Natural killer cell treated with Interleukin-12 subunit alpha and Interleukin-12 subunit beta and Interleukin-15 and Interleukin-18, amount 100 ng/mL, for 72 hours (primary cell): ENCODE measurements at regions not wholly inside any gene's neighbourhood (a gene's known extent, or its start where the extent isn't known, plus 50 kb on each side); places are given as distances from the start of the nearest gene placed in this dataset.

Experiments used
- ATAC-seq, 2 donors: fragments of 150-1000 bp; cut with Tn5 transposase in 1 of 2; sonication (Bioruptor Pico), chemical (Tn5 transposase) in 1 of 2; 2 replicates each; pipeline ENCODE4 v1.10.0; 2021
- DNase-seq: peaks from one replicate; pipeline ENCODE4 v3.0.0; 2022; ENCODE audit warnings: low spot score
- H3K27ac Mint-ChIP-seq, 2 donors: 1 replicate in 1 of 2; 2 replicates in 1 of 2; pipeline ENCODE4 v1.8.0; 2022; ENCODE audit warnings: mixed read lengths in 2 of 2, mild to moderate bottlenecking in 1 of 2, moderate library complexity in 1 of 2
- H3K27me3 Mint-ChIP-seq, 2 donors: 1 replicate in 1 of 2; 2 replicates in 1 of 2; pipeline ENCODE4 v1.8.0; 2022; ENCODE audit warnings: mixed read lengths in 2 of 2
- H3K36me3 Mint-ChIP-seq: one replicate; pipeline ENCODE4 v1.8.0; 2022; ENCODE audit warnings: mixed read lengths
- H3K4me1 Mint-ChIP-seq, 2 donors: 1 replicate in 1 of 2; 2 replicates in 1 of 2; pipeline ENCODE4 v1.8.0; 2022; ENCODE audit warnings: low read depth in 2 of 2, mixed read lengths in 2 of 2, mild to moderate bottlenecking in 1 of 2
- H3K4me3 Mint-ChIP-seq: one replicate; pipeline ENCODE4 v1.8.0; 2022; ENCODE audit warnings: mixed read lengths
- H3K9me3 Mint-ChIP-seq: 2 replicates; pipeline ENCODE4 v1.8.0; 2022; ENCODE audit warnings: mixed read lengths

DNA sequence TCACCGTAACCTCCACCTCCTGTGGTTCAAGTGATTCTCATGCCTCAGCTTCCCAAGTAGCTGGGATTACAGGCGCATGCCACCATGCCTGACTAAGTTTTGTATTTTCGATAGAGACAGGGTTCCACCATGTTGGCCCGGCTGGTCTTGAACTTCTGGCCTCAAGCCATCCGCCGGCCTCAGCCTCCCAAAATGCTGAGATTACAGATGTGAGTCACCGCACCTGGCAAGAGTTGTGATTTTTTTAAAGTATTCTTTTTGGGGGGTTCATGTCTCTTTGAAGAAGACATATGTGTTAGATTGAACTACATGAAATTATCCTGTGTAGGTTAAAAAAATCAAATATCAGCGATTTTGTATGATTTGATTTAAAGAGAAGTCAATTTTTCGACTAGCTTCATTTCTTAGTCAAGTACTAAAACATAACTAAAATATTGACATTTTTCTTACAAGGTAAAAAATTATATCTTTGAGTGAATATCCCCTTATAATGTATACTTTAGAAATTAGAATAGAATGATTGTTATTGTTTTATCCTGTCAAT, 60.3 kb upstream of the ANTXR2 start:
- Mint-ChIP-seq H3K9me3 (no peaks in the 10 kb centered on the region), H3K27ac (no peak overlapping the region), H3K36me3 (no peaks in the 10 kb centered on the region), H3K4me1 (peaks cover 12 to 23% of the 10 kb centered on the region in 2 donors), H3K4me3 (no peak overlapping the region), H3K27me3 (peaks cover 0 to 2% of the 10 kb centered on the region in 2 donors)
- ATAC-seq: no peak
- DNase-seq: no peak

DNA sequence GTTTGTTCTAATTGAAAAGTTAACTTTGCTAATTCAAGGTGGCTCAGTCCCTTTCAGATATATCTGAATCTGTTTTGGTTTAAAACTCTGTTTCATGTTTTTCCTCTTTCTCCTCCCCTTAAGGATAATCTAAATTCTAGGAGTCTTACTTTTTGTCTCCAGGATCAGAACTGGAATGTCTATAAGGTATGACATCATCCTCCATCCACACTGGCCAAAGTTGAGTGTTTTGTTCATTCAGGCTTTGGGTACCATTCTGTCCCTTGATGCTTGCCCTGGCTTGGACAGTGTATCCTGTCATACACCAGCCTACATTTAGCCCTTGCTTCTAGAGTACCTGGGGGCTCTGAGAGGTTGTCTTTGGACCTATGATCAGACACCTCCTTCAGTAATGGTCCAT, 56.8 kb upstream of the ANTXR2 start:
- DNase-seq (no peak), ATAC-seq (no peak)
- Mint-ChIP-seq H3K4me1 (peaks cover 36 to 47% of the 10 kb centered on the region in 2 donors), H3K4me3 (no peak overlapping the region), H3K27me3 (no peaks in the 10 kb centered on the region), H3K9me3 (peaks cover 3% of the 10 kb centered on the region), H3K36me3 (peaks cover 6% of the 10 kb centered on the region), H3K27ac (peak overlapping the region; percentile 33 to 73)

DNA sequence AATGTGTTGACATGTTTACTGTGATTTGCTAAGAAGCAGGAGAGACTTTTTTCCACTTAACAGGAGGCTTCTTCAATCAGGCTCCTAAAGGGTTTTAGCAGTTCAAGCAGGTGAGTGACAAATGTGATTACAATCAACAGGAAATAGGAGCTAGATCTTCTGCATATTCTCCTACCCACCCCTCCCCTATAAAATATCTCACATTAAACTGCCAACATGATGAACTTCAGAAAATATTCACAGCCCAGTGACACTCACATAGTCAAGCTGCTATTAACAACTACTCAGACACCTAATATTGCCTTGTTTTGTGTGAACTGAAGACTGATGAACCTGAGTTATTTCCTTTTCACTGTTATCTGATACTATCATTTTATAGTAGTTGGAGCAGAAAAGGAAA, 55.9 kb upstream of the ANTXR2 start:
- H3K36me3 Mint-ChIP-seq: peaks cover 6% of the 10 kb centered on the region
- peaks cover 39 to 52% of the 10 kb centered on the region in 2 donors for H3K4me1 Mint-ChIP-seq
- H3K9me3 Mint-ChIP-seq: peaks cover 3% of the 10 kb centered on the region
- no peak for DNase-seq
- no peak overlapping the region for H3K4me3 Mint-ChIP-seq
- H3K27me3 Mint-ChIP-seq: no peaks in the 10 kb centered on the region
- H3K27ac Mint-ChIP-seq: peak overlapping the region in 1 of 2 donors; percentile 73
- ATAC-seq: no peak

DNA sequence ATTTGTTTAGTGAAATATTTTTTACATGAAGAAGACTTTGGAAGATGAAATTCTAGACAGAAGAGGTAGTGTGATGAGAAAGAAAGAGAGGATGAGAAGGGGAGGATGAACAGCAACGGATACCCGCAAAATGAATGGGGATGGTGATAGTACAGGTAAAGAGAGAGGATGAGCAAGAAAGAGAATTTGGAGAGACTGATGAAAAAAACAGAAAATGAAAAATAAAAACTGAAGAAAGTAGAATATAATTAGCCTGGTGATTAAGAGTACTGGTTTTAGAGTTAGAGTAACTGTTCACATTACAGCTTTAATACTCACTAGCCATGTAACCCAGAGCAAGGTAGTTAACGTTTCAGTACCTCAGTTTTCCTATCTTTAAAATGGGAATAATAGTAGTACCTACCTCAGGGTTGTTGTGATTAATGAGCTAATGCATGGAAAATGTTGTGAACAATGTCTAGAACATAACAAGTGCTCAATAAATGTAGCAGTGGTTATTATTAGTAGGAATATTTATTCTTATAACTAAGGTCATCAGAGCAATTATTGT, 54.9 kb upstream of the ANTXR2 start:
- H3K4me1 Mint-ChIP-seq: peaks cover 39 to 52% of the 10 kb centered on the region in 2 donors
- no peak for ATAC-seq
- peak overlapping the region; percentile 80 to 88 for H3K27ac Mint-ChIP-seq
- H3K9me3 Mint-ChIP-seq: peaks cover 3% of the 10 kb centered on the region
- no peak for DNase-seq
- H3K4me3 Mint-ChIP-seq: peak overlapping the region; percentile 78
- peaks cover 6% of the 10 kb centered on the region for H3K36me3 Mint-ChIP-seq
- no peaks in the 10 kb centered on the region for H3K27me3 Mint-ChIP-seq

DNA sequence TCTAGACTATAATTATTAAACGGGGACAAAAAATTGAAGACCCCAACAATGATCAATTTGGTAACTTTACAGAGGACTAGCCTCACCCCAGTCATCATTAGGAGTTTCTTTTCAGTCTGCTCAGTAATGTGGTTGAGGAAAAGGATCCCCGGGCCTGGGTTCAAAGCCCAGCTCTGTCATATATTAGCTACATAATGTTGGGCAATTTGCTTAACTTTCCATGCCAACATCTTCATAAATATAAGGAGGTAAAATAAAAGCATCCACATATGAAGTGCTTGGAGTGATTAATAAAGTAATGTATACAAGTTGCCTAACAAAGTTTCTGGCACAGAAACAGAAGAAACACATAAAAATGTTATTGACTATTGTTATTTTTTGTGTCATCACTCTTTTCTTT, 53.4 kb upstream of the ANTXR2 start:
- H3K27me3 Mint-ChIP-seq: no peaks in the 10 kb centered on the region
- peaks cover 39 to 52% of the 10 kb centered on the region in 2 donors for H3K4me1 Mint-ChIP-seq
- peak overlapping the region; percentile 80 to 88 for H3K27ac Mint-ChIP-seq
- DNase-seq: no peak
- peaks cover 3% of the 10 kb centered on the region for H3K9me3 Mint-ChIP-seq
- H3K36me3 Mint-ChIP-seq: peaks cover 6% of the 10 kb centered on the region
- no peak for ATAC-seq
- peak overlapping the region; percentile 71 for H3K4me3 Mint-ChIP-seq

DNA sequence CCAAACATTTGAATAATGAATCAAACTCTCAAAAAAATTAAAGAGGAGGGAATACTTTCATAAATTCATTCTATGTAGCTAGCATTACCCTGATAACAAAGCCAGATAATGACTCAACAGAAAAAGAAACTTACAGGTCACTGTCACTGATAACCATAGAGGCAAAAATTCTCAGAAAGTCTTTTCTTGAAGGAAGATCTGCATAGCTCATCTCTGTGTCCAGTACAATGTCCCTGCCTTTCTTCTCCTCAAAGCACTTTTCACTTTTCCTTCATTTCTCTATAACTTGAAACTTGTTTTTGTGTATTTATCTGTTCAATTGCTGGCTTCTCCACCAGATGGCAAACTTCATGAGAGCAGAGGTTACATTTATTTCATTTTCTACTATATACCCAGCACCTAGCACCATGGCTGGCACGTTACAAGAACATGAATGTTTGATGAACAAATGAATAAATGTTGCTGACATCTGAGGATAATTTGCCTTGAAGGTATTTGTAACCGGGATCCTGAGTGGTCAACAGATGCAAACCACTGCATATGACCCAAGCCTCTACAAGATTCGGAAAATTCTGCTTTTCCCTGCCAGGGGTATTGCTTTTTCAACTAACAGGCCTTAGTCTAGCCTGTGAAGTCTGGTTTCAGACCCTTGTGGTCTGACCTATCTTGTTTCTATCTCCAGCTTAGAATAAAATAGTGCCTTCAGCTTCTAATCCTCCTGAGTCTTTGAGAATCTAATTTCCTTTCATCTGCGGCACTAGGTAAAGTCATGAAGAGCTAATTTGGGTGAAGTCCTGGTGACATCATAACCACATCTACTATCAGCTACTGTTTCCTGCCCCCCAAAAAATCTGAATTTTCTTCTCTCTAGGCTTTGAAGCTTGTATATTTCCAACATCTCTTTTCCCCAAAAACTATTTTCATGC, 52.5 kb upstream of the ANTXR2 start:
- peaks cover 3% of the 10 kb centered on the region for H3K9me3 Mint-ChIP-seq
- peak overlapping the region; percentile 80 to 88 for H3K27ac Mint-ChIP-seq
- no peak for DNase-seq
- peaks cover 6% of the 10 kb centered on the region for H3K36me3 Mint-ChIP-seq
- peak overlapping the region; percentile 71 for H3K4me3 Mint-ChIP-seq
- H3K4me1 Mint-ChIP-seq: peaks cover 39 to 52% of the 10 kb centered on the region in 2 donors
- peak; percentile 65 to 66 for ATAC-seq
- no peaks in the 10 kb centered on the region for H3K27me3 Mint-ChIP-seq

DNA sequence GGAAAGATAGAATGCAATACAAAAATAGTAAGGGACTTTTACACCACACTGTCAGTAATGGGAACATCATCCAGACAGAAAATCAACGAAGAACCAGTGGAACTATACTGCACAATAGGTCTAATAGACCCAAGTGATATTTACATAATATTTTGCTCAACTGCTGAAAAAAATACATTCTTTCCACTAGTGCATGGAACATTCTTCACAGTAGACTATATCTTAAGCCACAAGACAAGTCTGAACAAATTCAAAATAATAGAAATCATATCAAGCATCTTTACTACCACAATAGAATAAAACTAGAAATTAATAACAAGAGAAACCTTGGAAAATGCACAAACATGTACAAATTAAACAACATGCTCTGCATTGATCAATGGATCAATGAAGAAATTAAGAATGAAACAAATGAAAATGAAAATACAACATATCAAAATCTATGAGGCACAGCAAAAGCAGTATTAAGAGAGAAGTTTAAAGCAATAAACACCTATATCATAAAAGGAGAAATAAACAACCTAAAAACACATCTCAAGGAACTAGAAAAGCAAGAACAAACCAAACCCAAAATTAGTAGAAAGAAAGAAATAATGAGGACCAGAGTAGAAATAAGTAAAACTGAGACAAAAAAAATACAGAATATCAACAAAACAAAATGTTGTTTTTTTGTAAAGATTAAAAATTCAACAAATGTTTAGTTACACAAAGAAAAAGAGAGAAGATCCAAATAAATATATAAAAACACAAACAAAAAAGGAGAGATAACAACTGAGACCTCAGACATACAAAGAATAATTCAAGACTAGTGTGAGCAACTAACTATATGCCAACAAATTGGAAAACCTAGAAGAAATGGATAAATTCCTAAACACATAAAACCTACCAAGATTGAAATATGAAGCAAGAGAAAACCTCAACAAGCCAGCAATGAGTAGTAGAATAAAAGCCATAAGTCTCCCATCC, 51.5 kb upstream of the ANTXR2 start:
- DNase-seq (no peak), ATAC-seq (no peak)
- peaks cover 3% of the 10 kb centered on the region for H3K9me3 Mint-ChIP-seq
- peaks cover 37 to 48% of the 10 kb centered on the region in 2 donors for H3K4me1 Mint-ChIP-seq
- peaks cover 6% of the 10 kb centered on the region for H3K36me3 Mint-ChIP-seq
- H3K27me3 Mint-ChIP-seq: peaks cover 4 to 6% of the 10 kb centered on the region in 2 donors
- H3K27ac Mint-ChIP-seq: peak overlapping the region; percentile 80 to 88
- H3K4me3 Mint-ChIP-seq: peak overlapping the region; percentile 71
